GM12874 (cell line): ENCODE measurements at regions not wholly inside any gene's neighbourhood (a gene's known extent, or its start where the extent isn't known, plus 50 kb on each side); places are given as distances from the start of the nearest gene placed in this dataset.

Source experiments
- TF ChIP-seq, protein P1 (sequence below): IDR thresholded peaks from 2 replicates; pipeline ENCODE4 v1.5.1; 2011; ENCODE audit warnings: low read depth, mild to moderate bottlenecking, control low read depth, low read length, moderate library complexity; ENCODE audit not compliant: insufficient read depth

DNA sequence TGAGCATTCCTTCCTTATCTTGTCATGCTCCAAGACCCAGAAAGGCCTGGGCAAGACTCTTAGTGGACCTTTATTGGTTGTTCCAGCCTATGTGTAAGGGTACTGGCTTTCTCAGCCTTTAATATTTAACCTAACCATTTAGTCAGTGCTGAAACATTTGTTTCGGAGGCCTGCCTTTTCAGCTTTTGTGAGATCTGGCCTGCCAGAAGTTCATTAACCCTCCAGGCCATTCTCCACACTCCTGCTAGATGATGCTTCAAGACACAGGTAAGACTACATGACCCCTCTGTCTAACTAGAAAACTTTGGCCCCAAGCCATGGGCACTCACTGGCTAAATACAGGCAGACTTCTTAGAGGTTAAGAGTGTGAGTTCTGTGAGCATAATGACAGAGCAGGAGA is 138.4 kb upstream of the ZP4 start:
- TF ChIP-seq, protein P1, sequence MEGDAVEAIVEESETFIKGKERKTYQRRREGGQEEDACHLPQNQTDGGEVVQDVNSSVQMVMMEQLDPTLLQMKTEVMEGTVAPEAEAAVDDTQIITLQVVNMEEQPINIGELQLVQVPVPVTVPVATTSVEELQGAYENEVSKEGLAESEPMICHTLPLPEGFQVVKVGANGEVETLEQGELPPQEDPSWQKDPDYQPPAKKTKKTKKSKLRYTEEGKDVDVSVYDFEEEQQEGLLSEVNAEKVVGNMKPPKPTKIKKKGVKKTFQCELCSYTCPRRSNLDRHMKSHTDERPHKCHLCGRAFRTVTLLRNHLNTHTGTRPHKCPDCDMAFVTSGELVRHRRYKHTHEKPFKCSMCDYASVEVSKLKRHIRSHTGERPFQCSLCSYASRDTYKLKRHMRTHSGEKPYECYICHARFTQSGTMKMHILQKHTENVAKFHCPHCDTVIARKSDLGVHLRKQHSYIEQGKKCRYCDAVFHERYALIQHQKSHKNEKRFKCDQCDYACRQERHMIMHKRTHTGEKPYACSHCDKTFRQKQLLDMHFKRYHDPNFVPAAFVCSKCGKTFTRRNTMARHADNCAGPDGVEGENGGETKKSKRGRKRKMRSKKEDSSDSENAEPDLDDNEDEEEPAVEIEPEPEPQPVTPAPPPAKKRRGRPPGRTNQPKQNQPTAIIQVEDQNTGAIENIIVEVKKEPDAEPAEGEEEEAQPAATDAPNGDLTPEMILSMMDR: no peak

DNA sequence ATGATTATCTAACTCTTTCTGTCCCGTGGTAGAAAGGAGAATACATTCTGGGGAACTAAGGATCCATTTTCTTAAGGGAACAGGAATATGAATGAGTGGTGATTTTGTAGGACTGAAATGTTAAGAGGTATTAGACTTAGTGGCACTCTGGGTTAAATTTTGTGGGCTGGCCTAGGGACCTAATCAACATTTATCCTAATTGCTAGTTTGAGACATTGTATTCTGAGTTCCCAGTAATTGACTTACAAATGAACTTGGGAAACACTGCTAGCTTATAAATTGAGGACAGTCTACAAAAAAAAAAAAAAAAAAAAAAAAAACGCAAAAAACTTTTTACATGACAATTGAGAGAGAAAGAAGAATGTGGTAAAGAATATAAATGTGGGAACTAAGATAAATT is 136.6 kb upstream of the ZP4 start:
- TF ChIP-seq, protein P1: no peak

DNA sequence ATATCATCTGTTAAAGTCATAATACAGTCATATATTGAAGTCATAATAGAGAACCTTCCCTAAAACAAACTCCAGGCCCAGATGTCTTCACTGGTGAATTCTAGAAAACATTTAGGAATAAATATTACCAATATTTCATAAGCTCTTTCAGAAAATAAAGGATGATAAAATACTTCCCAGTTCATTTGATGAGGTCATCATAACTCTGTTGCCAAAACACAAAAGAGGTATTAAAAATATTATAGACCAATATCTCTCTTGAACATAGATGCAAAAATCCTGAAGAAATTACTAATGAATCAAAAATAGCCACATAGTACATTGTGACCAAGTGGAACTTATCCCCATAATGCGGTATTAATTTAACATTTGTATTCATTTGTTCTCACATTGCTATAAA is 132.4 kb upstream of the ZP4 start:
- TF ChIP-seq, protein P1: no peak

DNA sequence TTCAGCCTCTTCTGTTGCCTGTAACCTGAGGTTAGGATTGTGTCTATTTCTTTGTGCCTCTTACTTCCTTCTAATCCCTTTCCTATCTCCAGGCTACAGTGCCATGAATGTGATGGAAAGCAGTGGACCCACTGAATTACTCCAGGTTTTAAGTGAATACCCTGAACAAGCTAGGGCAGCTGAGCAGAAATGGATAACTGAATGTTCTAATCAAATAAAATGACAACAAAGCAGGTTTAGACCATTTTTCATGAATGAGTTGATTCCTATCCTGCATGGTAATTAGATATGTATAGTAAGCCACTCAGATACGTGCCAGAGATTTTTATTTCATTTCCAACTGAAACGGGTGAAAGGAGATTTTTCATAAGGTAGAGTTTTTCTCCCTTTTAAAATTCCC is 127.5 kb upstream of the ZP4 start:
- TF ChIP-seq, protein P1: no peak

DNA sequence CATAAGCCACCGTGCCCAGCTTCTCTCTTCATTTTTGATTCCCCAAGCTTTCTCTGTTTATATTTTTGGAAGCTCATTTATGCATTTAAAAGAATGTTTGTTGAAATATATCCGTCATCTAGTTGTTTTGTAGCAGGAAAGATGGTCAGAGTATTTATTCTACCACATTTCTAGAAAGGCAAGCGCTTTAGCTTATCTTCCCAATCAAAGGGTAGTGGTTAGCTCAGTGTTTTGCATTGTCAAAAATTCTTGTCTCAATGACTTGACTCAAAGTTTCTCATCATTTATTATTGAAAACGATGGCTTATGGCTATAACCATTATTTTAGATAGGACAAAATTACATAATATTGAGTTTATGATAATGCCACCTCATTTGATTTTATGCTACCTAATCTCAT is 116.1 kb upstream of the ZP4 start:
- TF ChIP-seq, protein P1: no peak

DNA sequence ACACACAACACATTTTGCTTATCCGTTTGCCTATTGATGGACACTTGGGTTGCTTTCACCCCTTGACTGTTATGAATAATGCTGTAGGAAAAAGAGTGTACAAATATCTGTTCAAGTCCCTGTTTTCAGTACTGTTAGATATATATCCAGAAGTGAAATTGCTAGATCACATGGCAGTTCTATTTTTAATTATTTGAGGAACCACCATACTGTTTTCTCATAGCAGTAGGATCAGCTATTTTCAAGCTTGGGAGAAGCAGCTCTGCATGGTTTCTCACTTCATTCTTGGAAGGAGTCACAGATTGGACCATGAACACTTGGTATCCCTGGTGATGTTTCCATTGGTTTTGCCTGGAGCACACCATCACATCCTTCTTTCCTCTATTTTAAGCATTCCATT is 114.4 kb upstream of the ZP4 start:
- TF ChIP-seq, protein P1: no peak

DNA sequence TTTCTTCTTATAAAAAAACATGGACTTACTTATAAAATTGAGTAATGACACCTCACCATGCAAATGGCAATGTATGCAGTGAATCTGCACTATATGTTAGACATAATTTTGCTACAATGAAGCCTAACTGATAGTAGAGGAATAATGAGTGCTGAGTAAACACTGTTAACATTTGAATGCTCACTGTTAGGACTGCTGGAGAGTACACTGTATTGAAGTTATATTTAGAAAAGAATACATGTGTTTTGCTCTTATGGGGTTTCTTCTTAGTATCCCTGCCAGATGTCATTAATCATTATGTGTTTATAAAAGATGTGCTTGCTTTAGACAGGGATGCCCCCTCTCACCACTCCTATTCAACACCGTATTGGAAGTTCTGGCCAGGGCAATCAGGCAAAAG is 111.1 kb upstream of the ZP4 start:
- TF ChIP-seq, protein P1: no peak
